Uterus (tissue), 3 donors: ENCODE measurements at regions not wholly inside any gene's neighbourhood (a gene's known extent, or its start where the extent isn't known, plus 50 kb on each side); places are given as distances from the start of the nearest gene placed in this dataset.
"Not testable (repeated sequence)": the region's sequence is repeated elsewhere in the genome, so short reads cannot be mapped to it uniquely, and the experiment has no call there.

Source experiments
- DNase-seq, 2 donors: peaks; one replicate each; pipeline ENCODE4 v3.0.0-alpha.2; 2019 to 2020
- H3K27ac ChIP-seq, 2 donors: fragments of 200-600 bp; sonication (generic); 1 replicate in 1 of 2; 2 replicates in 1 of 2; pipeline ENCODE4 v1.5.1; 2016 to 2018
- H3K27me3 ChIP-seq, 2 donors: fragments of 200-600 bp; sonication (generic); one replicate each; pipeline ENCODE4 v1.5.1; 2018 to 2019; ENCODE audit warnings: control low read depth in 1 of 2
- H3K36me3 ChIP-seq, 2 donors: fragments of 200-600 bp; sonication (generic); one replicate each; pipeline ENCODE4 v1.5.1; 2019; ENCODE audit warnings: control low read depth in 1 of 2
- H3K4me1 ChIP-seq, 2 donors: fragments of 200-600 bp; sonication (generic); one replicate each; pipeline ENCODE4 v1.5.1; 2018 to 2019; ENCODE audit warnings: control low read depth in 1 of 2
- H3K4me3 ChIP-seq, 2 donors: fragments of 200-600 bp; sonication (generic); 1 replicate in 1 of 2; 2 replicates in 1 of 2; pipeline ENCODE4 v1.5.1; 2018 to 2019; ENCODE audit warnings: mild to moderate bottlenecking in 1 of 2
- H3K9me3 ChIP-seq, 2 donors: fragments of 200-600 bp; sonication (generic); one replicate each; pipeline ENCODE4 v1.5.1; 2019; ENCODE audit warnings: control low read depth in 1 of 2
- POLR2A ChIP-seq, 2 donors: fragments of 450-650 bp; IDR thresholded peaks; one replicate each; pipeline ENCODE4 v1.6.1; 2016; ENCODE audit warnings: antibody characterized with exemption in 2 of 2, mild to moderate bottlenecking in 1 of 2, moderate library complexity in 1 of 2
- intact Hi-C: fragments of 100-400 bp; cut with DNase I; formaldehyde crosslinking; loops from one replicate; pipeline ENCODE4 v1.15.1; 2023; ENCODE audit warnings: low total_unique reads
- TF ChIP-seq, protein P1 (sequence below), 4 experiments: fragments of 200-600 bp in 2 of 4; fragments of 450-650 bp in 2 of 4; sonication (generic) in 2 of 4; IDR thresholded peaks; one replicate each; pipeline ENCODE4 v1.5.1; 2016 to 2019; ENCODE audit warnings: antibody characterized with exemption in 4 of 4, mild to moderate bottlenecking in 2 of 4, moderate library complexity in 1 of 4
- donor health status: DM: yes; HTN: yes; CAD: no.

- intact Hi-C loops: no loop called here
Observed at GRCh38 chr5:7251132-7251531, 144.8 kb upstream of the ADCY2 start.

GRCh38 chr5:7261049-7261448, 134.9 kb upstream of the ADCY2 start:
- no peaks in the 10 kb centered on the region for H3K36me3 ChIP-seq
- intact Hi-C loops: no loop called here
- no peaks in the 10 kb centered on the region for H3K27me3 ChIP-seq
- H3K4me3 ChIP-seq: no peak overlapping the region
- peaks cover 0 to 2% of the 10 kb centered on the region in 2 donors for H3K9me3 ChIP-seq
- DNase-seq: no peak
- H3K27ac ChIP-seq: no peak overlapping the region
- no peaks in the 10 kb centered on the region for H3K4me1 ChIP-seq
- TF ChIP-seq, protein P1, sequence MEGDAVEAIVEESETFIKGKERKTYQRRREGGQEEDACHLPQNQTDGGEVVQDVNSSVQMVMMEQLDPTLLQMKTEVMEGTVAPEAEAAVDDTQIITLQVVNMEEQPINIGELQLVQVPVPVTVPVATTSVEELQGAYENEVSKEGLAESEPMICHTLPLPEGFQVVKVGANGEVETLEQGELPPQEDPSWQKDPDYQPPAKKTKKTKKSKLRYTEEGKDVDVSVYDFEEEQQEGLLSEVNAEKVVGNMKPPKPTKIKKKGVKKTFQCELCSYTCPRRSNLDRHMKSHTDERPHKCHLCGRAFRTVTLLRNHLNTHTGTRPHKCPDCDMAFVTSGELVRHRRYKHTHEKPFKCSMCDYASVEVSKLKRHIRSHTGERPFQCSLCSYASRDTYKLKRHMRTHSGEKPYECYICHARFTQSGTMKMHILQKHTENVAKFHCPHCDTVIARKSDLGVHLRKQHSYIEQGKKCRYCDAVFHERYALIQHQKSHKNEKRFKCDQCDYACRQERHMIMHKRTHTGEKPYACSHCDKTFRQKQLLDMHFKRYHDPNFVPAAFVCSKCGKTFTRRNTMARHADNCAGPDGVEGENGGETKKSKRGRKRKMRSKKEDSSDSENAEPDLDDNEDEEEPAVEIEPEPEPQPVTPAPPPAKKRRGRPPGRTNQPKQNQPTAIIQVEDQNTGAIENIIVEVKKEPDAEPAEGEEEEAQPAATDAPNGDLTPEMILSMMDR (IDR thresholded peaks at IDR 0.05): peak; percentile 16 to 33 (median 24)
- TF ChIP-seq POLR2A (IDR thresholded peaks at IDR 0.05): no peak

More at GRCh38 chr5:7251132-7251531, 144.8 kb upstream of the ADCY2 start:
- Histone ChIP-seq H3K9me3 (no peaks in the 10 kb centered on the region), H3K27ac (no peak overlapping the region), H3K4me3 (no peak overlapping the region), H3K27me3 (no peaks in the 10 kb centered on the region), H3K4me1 (no peaks in the 10 kb centered on the region), H3K36me3 (no peaks in the 10 kb centered on the region)
- DNase-seq: no peak
- no peak for TF ChIP-seq POLR2A (IDR thresholded peaks at IDR 0.05)
- TF ChIP-seq, protein P1 (IDR thresholded peaks at IDR 0.05): no peak

DNA sequence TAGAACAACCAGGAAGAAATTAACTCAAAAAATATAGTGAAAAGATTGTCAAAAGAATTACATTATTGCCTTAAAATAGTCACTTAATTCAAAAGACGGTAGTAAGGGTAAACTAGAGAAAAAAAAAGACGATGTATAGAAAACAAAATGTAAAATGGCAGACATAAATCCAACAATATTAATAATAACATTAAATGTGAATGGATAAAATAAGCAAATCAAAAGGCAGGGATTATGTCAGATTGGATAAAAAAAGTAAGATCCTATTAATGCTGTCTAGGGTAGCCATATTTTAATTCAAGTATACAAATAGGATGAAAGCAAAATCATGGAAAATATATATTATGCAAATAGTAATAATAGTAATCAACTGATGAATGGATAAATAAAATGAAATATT, 134.0 kb upstream of the ADCY2 start:
- no peak overlapping the region for H3K27ac ChIP-seq
- intact Hi-C loops: no loop called here
- H3K4me3 ChIP-seq: no peak overlapping the region
- no peaks in the 10 kb centered on the region for H3K4me1 ChIP-seq
- TF ChIP-seq, protein P1 (IDR thresholded peaks at IDR 0.05): no peak
- TF ChIP-seq POLR2A (IDR thresholded peaks at IDR 0.05): no peak
- no peaks in the 10 kb centered on the region for H3K27me3 ChIP-seq
- peaks cover 0 to 2% of the 10 kb centered on the region in 2 donors for H3K9me3 ChIP-seq
- DNase-seq: no peak
- no peaks in the 10 kb centered on the region for H3K36me3 ChIP-seq

DNA sequence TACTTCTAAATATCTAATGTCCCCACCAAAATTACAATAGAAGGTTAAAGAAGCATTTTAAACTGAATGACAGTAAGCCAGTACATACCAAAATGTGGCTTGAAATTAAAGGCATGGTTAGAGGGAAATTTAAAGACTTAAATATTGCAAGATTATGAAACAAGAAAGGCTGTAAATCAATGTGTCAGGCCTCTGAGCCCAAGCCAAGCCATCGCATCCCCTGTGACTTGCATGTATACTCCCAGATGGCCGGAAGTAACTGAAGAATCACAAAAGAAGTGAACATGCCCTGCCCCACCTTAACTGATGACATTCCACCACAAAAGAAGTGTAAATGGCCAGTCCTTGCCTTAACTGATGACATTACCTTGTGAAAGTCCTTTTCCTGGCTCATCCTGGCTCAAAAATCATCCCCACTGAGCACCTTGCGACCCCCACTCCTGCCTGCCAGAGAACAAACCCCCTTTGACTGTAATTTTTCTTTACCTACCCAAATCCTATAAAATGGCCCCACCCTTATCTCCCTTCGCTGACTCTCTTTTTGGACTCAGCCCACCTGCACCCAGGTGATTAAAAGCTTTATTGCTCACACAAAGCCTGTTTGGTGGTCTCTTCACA, 132.4 kb upstream of the ADCY2 start:
- DNase-seq, H3K27me3 ChIP-seq, H3K36me3 ChIP-seq, H3K4me1 ChIP-seq, H3K4me3 ChIP-seq, H3K27ac ChIP-seq, H3K9me3 ChIP-seq, intact Hi-C loops: not testable (repeated sequence)

DNA sequence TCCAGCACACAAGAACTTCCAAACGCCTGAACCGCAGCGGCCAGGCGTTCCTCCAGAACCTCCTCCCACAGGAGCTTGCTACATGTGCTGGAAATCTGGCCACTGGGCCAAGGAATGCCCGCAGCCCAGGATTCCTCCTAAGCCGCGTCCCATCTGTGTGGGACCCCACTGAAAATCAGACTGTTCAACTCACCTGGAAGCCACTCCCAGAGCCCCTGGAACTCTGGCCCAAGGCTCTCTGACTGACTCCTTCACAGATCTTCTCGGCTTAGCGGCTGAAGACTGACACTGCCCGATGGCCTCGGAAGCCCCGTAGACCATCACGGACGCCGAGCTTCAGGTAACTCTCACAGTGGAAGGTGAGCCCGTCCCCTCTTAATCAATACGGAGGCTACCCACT, 130.2 kb upstream of the ADCY2 start:
- H3K27me3 ChIP-seq, H3K27ac ChIP-seq, H3K4me1 ChIP-seq, H3K9me3 ChIP-seq, DNase-seq, H3K4me3 ChIP-seq, intact Hi-C loops, H3K36me3 ChIP-seq: not testable (repeated sequence)

DNA sequence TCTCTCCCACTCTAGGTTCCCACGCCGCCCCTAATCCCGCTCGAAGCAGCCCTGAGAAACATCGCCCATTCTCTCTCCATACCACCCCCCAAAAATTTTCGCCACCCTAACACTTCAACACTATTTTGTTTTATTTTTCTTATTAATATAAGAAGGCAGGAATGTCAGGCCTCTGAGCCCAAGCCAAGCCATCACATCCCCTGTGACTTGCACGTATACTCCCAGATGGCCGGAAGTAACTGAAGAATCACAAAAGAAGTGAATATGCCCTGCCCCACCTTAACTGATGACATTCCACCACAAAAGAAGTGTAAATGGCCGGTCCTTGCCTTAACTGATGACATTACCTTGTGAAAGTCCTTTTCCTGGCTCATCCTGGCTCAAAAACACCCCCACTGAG, 127.2 kb upstream of the ADCY2 start:
- intact Hi-C loops, H3K27me3 ChIP-seq, H3K27ac ChIP-seq, H3K4me1 ChIP-seq, H3K9me3 ChIP-seq, H3K36me3 ChIP-seq, DNase-seq, H3K4me3 ChIP-seq: not testable (repeated sequence)
